ENCODE measurements at regions not wholly inside any gene's neighbourhood (a gene's known extent, or its start where the extent isn't known, plus 50 kb on each side); places are given as distances from the start of the nearest gene placed in this dataset.

- no peak for DNase-seq
Measured at GRCh38 chr9:105921057-105921726, 226.9 kb downstream of the TMEM38B start.

DNA sequence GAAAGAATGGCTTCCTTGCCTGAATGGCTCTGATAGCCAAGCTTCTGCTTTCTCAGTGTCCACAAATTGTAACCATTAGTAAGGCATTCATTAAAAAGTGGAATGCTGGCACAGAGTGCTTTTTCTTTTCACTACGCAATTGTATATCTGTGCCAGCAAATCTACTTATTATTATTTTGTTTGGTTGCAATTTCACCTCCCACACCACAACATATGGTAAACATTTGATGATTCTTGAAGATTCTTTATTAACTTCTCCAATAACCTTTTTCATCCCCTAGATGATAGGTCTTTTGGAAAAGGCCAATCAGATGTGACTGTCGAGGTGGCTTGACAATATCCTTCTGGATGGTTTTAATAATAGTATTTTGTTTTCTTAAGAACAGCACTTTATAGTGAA lies 234.1 kb downstream of the TMEM38B start:
- DNase-seq: no peak

- DNase-seq: no peak
Measured at GRCh38 chr9:105930011-105930627, 235.8 kb downstream of the TMEM38B start.

- no peak for DNase-seq
Measured at GRCh38 chr9:105932276-105932675, 237.9 kb downstream of the TMEM38B start.

- no peak for DNase-seq
Measured at GRCh38 chr9:105950448-105950847, 256.1 kb downstream of the TMEM38B start.

- DNase-seq: no peak
Measured at GRCh38 chr9:105950894-105951293, 256.6 kb downstream of the TMEM38B start.

DNA sequence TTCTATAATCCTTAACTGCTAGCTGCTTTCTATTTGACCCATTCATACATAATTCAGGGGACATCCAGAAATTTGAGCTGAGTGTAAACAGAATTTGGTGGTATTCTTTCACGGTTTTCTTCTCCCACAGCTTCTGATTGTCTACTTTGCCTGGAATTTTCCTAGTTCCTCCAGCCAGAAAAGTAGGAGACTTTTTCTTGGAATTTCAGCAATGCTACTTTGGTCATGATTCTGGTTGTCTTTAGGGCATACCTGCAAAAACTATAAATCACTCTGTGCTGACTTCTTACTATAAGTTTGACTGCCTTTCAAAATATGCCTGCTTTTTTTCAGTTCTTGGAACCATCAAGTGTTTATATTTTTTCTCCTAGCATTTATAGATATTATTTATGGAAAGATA lies 260.2 kb downstream of the TMEM38B start:
- DNase-seq: no peak

GRCh38 chr9:105957830-105958229 lies 263.5 kb downstream of the TMEM38B start:
- DNase-seq: no peak

DNA sequence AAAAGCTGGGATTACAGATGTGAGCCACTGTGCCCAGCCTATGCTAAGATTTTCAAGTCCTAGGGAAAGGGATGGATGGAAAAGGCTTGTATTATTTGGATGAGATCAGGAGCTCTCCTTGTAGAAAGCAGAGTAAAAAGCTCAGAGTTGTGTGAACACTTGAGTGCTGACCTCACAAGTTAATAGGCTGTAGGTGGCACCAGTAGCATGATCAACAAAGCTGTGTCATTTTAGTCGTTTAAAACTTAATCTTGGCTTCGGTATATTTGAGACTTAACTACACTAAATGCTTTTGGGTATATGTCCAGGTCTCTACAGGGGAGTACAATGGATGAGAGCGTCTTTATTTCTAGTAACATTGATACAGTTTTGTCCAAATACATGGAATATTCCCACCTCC lies 264.2 kb downstream of the TMEM38B start:
- no peak for DNase-seq

DNA sequence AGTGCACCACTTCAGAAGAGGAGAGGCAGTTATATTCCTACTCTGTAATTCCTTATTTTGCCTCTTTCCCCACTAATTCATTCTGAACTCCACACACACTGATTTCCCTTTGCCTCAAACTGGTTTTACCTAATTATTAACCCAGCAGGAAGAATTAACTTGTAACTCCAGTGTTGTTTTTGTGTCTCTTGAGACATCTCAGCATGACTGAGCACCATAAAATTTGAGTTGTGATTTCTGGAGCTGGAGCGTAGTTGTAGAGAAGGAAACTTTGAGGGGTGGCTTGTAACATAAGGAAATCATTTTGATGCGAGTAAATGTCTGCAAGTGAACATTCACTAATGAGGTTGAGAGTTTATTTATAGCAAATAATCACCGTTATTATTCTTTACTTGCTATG lies 265.2 kb downstream of the TMEM38B start:
- no peak for DNase-seq

DNA sequence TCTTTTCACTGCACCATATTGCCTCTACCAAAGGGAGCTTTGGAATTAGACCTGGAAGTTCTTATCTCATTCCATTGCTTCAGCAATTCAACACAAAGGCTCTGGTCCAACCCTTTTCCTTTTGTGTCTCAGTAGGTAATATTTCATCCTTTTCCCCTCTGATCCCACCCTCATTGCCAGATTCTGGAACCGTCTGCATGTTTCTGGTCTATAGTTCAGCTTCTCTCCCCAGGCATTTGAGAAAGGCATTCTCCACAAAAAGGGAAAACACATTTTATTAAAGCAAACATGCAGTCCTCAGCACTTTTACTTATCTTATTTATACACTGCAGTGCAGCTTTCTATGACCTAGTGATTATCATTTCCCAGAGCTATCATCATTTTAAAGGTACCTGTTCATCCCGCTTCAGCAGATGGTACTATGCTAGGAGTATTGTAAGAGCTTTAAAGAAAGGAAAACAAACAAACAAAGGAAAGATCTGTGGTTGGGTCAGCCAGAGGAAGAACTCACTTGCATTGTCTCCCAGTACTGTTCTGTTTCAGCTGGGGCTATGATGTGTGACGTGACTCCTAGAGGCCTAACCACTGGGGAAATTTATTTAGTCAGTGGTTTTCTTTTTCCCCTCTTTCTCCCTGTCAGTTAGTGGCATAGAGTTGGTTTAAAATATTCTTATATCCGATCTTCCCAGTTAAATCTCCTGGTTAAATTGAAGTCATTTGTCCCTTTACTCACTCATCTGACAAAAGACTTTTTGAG lies 269.2 kb downstream of the TMEM38B start:
- DNase-seq: no peak

GRCh38 chr9:105964156-105964555 lies 269.8 kb downstream of the TMEM38B start:
- no peak for DNase-seq

GRCh38 chr9:105966834-105967233 lies 272.5 kb downstream of the TMEM38B start:
- no peak for DNase-seq

GRCh38 chr9:105967248-105967647 lies 272.9 kb downstream of the TMEM38B start:
- no peak for DNase-seq

DNA sequence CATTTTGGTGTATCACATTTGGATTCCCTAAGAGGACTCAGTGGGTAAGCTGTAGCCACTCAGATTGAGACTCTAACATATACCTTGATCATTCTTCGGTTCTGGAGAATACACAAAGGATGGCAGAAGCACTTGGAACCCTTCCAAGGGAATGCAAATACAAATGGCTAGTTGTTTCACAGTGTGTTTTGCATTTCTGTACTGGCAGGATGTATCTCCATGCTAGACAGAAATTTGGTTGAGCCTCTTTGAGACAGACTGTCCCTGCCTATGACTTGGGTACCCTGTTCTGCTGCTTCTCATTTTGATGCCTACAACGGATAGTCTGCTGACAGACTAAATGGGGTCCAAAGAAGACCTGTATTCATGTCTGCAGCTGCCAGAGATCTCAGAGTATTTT lies 273.5 kb downstream of the TMEM38B start:
- no peak for DNase-seq

DNA sequence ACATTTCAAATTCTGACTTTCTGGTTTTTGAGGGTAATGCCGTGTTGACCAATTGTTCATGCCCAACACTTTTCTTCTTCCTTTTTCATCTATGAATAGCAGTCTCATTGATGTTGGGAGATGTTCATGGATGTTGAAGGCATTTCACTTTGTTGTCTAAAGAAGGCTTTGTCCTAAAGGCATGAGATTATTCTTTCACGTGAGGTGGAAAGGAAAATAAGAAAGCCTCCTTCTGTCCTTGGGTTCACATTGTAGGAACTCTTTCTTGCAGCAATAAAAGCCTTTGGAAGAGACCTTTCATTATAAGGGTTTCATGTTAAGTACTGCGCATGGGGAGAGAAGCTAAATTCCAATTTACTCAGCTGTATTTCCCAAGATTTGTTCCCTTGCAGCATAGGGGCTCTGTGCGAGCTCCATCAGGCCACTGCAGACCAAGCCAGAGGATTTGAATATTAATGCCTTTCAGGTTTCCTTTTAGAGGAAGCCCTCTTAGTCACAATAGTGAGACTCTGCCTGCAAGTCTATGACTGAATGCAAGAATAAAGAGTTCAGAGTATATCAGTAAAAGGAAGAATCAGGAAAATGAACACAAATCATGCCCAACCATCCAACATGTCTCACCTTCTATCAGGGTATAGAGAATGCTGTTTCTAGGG lies 274.6 kb downstream of the TMEM38B start:
- no peak for DNase-seq

- no peak for DNase-seq
Measured at GRCh38 chr9:105969636-105970035, 275.3 kb downstream of the TMEM38B start.

GRCh38 chr9:105971986-105972385 lies 277.6 kb downstream of the TMEM38B start:
- no peak for DNase-seq

GRCh38 chr9:105972466-105973204 lies 278.3 kb downstream of the TMEM38B start:
- DNase-seq: no peak

GRCh38 chr9:105973951-105974351 lies 279.6 kb downstream of the TMEM38B start:
- no peak for DNase-seq

- no peak for DNase-seq
Measured at GRCh38 chr9:105975886-105976645, 281.7 kb downstream of the TMEM38B start.

- no peak for DNase-seq
Measured at GRCh38 chr9:105978336-105978735, 284.0 kb downstream of the TMEM38B start.
